OCI-M1 (cell line): ENCODE measurements at regions not wholly inside any gene's neighbourhood (a gene's known extent, or its start where the extent isn't known, plus 50 kb on each side); places are given as distances from the start of the nearest gene placed in this dataset.
A peak's percentile ranks its signal among the peaks of the same experiment; 100 is the strongest.
"Not testable (repeated sequence)": the region's sequence is repeated elsewhere in the genome, so short reads cannot be mapped to it uniquely, and the experiment has no call there.

ENCODE experiments used
- DNase-seq: peaks from one replicate; lab custom pipeline; 2025; lab: John Stamatoyannopoulos, UW

DNA sequence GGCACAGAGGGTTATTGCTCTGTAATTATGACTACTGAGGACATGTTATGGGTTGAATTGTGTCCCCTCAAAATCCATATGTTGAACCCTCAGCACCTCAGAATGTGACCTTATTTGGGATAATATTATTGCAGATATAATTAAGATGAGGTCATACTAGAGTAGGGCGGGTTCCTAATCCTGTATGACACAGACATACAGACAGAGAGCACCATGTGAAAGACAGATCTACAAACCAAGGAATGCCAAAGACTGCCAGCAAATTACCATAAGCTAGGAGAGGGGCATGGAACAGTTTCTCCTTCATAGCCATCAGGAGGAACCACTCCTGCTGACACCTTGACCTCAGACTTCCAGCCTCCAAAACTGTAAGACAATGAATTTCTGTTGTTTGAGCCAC lies 115.2 kb upstream of the OTUD4 start:
- no peak for DNase-seq

DNA sequence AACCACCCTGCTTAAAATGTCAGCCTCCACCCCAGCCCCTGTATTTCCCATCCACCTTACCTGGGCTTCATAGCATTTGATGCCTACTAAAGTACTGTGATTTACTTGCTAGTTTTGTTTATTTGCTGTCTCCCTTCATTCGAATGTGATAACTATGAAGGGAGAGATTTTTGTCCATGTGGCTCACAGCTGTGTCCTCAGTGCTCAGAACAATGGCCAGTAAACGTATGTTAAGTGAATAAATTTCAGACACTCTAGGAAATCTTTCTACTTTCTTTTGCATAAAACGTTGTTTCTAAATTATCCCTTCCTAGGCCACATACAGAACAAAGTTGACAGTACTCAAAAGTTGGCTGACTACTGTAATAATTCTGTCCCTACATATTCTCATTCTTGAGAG lies 114.7 kb upstream of the OTUD4 start:
- no peak for DNase-seq

DNA sequence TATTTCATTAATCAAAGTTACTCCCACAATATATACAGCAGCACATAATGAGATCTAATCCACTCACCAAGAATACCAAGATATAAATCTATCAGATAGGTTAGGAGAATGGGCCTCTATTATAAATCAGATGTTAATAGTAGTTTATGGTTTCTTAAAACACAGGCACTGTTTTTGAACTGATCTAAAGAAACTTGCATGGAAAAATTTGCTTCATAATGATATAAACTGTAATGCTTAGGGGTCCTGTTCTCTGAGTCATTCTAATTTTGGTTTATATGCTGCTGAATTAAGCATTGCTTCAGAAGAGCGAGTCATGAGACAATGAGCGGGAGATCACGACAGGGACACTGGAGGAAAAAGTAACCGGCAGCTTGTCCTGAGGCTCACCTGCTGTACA lies 113.3 kb upstream of the OTUD4 start:
- DNase-seq, result no peak

DNA sequence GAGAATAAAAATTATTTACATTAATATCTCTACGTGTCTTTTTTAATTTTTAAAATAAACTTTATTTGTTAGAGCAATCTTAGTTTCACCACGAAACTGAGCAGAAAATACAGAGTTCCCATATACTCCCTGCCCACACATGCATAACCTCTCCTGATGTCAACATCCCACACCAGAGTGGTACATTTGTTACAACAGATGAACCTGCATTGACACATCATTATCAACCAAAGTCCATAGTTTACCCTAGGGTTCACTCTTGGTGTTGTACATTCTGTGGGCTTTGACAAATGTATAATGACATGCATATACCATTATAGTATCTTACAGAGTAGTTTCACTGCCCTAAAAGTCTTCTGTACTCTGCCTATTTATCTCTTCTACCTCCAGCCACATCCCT lies 110.6 kb upstream of the OTUD4 start:
- DNase-seq, result no peak

DNA sequence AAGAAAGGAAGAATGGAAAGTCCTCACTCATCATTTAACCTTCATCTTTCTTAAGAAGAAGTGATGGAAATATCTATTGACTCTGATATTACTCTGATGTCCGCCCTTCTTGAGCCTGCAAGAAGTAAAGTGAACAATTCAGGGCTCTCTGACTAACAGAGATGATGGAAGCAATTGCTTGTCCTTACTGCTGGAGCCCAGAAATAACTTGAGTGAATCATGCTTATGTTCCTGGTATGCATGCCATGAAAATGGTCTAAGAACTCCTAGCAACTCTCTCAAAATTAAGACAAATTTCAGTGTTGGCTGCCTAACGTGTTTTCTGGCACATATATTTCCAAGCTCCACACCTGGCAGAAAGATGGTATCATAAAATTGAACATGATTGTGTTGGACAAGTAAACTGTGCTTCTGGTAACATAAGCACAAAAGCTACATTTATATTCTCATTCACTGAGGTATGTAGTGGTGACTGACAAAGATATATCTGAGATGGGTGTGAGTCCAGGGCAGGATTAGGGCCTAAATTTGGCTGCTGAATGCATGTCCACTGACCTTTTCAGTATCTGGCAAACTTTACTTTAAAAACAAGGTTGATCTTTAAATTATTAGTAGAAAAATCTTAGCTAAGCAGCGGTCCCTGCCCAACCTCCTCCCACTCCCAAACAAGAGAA lies 109.2 kb upstream of the OTUD4 start:
- no peak for DNase-seq

DNA sequence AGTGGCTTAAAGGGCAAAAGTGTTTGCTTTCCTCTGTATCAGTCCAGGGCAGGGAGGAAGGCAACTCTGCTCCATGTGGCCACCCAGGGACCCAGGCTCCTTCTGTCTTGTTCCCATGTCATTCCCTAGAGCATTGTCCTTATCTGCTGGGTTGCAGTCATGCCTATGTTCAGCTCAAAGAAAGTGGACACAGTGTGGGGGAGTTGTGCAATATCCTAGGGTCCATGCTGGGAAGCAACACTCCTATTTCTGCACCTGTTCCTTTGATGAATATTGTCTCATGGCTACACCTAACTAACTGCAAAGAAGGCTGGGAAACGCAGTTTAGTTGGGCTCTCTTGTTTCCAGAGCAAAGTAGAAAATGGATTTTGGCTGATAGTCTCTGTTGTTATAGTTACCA lies 107.0 kb upstream of the OTUD4 start:
- no peak for DNase-seq

DNA sequence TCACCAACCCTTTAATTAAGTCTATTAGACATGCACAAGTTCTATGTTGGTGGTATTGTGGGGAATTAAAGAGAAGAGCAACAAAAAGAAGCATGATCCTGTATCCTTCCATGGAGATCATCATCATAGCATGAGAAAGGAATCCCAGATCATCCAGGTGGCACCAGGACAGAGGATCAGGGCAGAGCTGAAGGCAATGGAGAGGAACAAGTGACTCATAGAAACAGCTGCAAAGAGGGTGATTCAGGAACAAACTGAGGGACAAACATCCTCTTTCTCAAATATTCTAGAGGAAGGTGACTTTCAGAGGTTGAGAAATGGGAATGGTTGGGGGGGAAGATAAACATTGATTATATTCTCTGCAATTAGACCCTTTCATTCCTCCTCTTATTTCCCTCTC lies 105.5 kb upstream of the OTUD4 start:
- DNase-seq, result peak; percentile 23

DNA sequence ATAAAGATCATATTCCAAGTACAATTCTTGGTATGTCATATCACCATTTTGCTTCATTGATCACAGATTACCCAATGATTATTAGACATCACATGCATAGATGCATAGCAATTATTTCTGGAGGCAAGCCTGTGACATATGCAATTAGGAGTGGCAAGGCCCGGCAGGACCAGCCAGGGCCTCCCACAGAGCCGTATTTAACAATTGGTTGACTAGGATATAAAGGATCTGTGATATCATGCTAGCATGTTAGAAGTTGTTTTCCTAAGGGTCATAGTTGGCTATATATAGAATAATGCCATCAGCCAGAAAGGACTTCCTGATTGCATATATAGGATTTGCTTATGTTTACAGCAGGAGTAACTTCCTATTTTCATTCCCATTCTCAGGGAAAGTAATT lies 103.5 kb upstream of the OTUD4 start:
- DNase-seq, result no peak

DNA sequence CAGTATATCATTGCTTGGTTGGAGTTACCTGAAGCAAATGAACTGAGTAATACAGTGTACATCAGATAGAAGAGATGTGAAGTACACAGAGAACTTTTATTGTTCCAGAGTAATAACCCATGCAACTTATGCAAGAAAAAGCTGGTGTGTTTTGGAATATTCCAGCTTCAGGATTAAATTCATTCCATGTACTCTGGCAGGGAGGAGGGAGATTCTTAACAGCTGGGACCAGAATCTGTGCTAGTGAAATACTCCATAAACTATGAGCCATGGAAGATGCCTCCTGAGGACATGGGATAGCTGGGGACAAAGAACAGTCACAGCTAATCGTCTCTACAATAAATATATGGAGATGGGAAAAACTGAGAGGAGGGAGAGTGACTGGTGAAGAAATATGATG lies 101.6 kb upstream of the OTUD4 start:
- no peak for DNase-seq

DNA sequence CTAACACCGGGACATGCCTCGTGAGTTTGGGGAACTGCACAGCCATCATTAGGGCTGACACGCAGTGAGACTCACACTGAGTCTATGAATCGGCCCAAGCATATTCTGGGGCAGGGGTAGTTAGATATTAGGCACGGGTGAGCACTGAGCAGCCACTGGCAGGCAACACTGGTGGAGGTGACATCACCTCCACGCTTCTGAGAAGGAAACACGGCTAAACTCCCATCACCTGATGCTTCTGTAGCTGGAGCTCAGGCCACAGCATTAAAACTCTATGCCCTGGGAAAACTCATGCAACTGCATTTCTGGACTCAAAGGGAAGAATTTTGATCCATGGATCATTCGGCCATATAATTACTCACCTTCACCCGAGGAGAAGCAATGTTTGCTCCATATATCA lies 100.8 kb upstream of the OTUD4 start:
- DNase-seq, result no peak

DNA sequence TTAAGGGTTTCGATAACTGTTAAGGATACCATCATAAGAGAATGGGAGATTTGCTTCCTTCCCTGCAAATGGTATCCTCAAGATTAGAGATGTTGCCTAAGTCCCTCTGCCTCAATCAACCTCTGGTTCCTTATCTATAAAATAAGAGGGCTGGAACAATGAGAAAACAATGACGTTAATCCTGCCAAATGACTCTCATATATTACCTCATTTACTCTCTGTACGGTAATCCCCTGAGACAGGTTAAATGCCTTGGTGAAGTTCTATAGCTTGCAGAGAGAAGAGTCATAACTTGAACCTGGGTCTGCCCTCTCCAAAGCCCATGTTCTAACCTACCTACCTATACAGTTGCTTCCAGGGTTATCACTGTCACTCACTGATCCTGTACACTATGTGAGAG lies 100.2 kb upstream of the OTUD4 start:
- peak; percentile 47 for DNase-seq

DNA sequence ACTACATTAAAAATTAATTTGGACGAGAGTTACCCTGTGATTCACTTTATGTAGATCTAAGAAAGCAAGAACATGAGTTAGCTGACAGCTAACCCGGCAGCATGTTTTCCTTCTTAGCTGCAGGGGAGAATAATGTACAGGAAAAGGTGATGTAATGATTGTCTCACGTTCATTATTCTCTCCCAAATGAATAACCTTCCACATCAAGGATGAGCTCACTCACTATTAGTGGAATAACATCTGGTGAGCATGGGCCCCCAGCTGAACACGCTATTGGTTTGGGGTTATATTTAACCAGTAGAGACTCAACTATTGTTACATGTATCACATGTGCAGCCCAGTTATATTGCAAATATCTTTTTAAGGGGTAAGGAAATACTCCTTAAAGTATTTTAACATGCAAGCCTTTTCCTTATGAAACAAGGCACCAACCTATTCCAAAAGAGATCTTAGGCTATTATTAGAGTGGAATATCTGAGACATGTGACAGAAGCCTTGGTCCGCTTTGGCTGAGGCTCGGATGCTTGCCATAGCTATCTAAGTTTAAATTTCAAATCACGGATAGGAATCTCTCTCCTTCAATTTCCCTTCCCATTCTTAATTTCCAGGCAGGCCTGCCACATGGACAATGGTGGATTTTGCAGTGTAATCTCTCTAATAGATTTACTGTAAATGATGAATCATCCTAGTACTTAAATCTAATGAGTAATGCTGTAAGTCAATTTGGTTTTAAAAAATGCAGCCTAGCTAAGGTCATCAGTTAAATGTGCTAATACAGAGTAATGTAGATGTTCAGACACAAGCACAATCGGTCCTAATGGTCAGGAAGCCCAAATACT lies 99.0 kb upstream of the OTUD4 start:
- DNase-seq, result peak; percentile 74

DNA sequence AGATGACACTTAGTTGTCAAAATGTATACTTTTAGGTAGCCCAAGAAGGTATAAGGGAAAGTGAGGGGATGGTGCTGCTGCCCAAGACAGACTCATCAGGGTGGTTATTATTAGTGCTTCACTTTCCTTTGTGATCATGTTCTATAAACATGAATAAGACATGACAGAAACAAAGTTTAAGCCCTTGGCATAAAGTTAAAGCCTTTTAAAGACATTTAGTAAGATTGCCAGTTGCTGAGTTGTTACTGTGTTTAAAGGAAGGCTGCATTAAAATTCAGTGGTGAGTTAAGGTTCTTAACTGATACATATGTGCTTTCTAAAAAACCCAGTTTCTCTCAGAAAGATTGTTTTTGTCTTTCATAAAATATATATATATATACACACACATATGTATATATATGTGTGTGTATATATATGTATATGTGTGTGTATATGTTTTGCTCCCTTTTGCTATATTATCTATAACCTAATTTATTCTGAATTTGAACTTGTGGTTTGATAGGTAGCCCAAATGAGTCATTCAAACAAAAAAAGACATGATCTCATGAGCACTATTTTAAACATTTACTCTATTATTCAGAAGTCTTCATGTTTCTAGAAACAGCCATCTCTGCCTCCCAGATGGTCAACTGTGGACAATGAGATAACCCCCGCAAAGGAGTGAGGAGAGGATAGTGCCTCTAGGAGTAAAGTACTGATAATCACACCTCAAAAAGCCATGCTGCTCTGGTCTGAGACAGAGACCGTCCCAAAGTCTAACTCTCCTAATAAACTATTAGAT lies 98.1 kb upstream of the OTUD4 start:
- peak; percentile 93 for DNase-seq

DNA sequence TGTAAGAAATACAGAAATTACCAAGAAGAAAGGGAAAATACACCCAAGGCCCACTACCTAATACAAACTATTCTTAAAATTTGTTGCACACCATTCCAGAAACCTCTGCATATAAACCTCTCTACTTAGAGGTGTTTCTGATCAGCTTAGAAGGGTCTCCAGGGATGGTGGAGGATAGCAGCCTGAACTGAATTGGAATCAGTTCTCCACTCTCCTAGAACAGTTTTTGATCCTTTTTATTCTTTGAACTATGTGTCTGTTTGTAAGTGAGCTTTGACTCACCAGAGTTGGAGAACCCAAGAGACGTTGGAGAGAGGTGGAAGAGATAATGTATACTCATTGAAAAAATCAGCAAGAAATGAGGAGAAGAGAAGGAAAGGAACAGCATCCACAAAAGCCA lies 96.6 kb upstream of the OTUD4 start:
- DNase-seq, result no peak

DNA sequence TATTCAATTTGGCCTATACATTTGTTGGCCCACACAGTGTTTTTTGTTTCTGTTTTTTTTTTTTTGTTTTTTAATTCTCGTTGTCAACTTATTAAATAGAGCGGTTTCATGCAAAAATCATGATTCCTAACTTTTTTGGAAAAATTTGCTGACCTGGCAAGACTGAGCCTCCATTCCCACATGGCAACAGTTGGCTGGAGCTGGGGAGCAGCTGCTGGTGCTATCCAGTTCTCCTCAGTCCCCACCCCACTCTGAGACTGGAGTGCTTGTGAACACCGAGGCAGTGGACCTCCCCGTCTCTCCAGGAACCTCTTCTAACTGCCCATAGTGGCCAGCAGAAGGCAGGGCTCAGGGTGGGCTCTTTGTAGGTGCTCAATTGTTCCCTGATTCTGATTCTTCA lies 95.7 kb upstream of the OTUD4 start:
- no peak for DNase-seq

DNA sequence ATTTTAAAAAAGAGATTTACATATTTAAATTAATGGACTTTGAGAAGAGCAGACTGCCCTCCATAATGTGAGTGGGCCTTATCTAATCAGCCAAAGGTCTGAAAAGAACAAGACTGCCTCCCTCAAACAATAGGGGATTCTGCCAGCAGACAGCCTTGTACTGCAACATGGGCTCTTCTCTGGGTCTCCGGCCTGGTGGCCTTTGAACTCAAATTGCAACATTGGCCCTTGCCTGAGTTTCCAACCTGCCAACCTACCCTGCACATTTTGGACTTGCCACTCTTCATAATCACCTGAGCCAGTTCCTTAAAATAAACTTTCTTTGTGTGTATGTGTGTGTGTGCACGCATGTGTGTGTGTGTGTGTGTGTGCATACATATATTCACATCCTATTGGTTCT lies 90.8 kb upstream of the OTUD4 start:
- DNase-seq, result no peak

DNA sequence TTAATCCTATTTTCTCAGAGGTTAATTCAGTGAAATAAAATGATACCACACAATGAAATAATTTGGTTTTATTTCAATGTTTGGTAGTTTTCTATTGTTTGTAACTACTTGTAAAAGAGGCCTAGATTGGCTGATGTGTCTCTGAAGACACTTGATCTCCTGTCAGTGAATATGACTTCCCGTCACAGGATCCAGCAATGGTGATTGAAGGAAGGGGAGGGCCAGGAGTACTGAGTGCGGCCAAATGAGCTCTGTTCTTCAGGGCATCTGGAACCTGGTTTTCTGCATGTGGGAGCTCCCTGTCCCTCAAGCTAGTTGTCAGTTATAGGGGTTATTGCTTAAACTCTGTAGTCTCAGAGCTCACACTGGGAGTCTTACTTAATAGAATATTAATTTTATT lies 86.5 kb upstream of the OTUD4 start:
- DNase-seq, result no peak

DNA sequence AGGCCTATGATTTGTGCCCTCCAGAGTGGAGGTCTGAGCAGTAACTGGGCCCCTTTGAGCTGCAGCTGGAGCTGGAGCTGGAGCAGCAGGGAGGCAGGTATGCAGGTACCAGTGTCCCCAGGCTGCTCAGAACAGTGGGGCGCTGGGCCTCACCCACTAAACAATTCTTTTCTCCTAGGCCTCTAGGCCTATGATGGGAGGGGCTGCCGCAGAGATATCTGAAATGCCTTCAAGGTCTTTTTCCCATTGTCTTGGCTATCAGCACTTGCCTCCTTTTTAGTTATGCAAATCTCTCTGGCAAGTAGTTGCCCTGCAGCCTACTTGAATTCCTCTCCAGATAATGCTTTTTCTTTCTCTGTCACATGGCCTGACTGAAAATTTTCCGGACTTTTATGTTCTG lies 79.7 kb upstream of the OTUD4 start:
- no peak for DNase-seq

DNA sequence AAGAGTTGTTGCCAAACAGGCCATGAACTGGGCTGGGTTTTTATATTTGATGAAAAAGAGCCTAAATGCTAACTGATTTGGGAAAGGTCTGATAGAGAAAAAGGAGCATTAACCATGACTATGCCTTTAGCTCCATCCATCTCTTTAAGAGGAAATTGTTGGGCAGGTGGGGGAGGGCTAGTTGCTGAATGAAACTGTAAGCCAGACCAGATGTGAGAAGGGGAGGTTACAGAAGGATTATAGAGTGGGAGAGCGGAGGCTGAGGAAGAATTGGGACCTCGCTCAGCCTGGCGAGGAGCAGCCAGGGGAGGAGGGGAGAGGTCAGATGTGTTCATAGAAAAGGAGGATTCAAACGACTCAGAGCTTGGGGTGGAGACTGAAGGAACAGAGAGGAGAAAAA lies 74.9 kb upstream of the OTUD4 start:
- DNase-seq, result not testable (repeated sequence)

DNA sequence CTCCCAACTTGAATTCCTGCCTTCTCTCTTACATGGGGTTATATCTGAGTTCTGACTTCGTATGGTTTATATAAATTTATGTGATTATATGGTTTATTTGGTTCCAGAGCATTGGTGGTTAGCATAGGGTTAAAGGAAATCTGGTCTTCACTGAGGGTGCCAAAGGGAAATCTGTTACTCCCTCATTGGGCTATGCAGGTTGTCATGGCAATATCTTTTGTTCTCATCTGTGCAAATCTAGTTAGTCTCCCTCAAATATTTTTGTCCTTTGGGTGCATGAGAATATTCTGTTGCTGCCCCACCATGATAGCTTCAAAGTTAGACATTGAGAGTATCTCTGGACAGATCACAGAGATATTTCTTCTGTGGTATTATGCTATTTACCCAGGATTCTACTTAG lies 71.8 kb upstream of the OTUD4 start:
- no peak for DNase-seq

DNA sequence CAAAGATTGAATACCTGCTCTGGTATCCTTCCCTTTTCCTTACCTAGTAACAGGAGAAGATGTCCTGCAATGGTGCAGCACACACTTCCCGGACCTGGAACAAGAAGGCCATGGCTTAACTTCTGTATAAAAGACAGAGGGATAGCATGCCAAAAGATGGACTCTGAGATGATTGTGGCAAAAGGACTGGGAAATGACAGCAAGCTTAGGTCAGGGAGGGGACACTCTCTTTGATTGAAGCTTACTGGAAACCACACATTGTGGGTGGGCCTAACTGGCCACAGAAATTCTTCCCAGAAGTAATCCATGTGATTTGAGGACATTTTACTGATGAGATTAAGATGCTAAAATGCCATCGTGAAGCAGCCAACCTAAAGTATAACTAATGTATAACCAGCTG lies 71.0 kb upstream of the OTUD4 start:
- DNase-seq, result no peak

DNA sequence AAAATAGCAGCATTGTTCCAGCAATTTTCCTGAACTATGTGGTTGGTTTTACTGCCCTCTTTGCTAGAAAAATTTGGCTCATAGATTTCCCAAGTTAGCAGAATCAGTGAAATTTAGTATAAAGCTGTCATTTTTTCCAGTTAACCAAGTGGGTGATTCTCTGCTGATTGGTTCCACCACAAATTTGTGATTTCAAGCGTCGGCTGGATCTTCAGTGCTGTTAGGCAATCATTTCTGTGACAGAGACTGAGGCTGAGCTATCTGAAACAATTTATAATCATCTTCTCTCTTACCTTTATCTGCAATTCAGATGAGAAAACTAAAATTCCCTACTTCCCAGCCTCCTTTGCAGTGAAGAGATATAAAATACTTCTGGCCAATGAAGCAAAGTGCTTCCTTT lies 68.6 kb upstream of the OTUD4 start:
- no peak for DNase-seq

DNA sequence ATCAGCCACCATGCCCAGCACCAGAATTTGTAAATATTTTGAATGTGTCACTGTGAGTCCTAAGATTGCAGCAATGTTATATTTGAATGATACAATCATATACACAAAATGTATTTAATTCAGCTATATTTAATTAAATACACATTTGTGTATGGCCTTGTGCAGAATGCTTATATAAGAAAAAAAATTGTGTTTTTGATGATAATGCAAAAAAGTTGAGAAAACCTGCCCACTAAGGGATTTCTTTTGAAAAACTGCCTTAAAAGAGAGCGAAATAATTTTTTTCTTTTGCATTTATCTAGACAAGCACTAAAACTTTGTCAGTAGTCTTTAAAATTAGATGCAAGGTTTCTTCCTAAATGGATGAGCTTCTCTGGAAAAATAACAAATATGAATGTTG lies 68.1 kb upstream of the OTUD4 start:
- DNase-seq, result no peak
